CD14-positive monocyte (primary cell): ENCODE measurements at regions not wholly inside any gene's neighbourhood (a gene's known extent, or its start where the extent isn't known, plus 50 kb on each side); places are given as distances from the start of the nearest gene placed in this dataset.

Experiments
- DNase-seq, 3 donors: peaks; one replicate each; pipeline ENCODE4 v3.0.0-alpha.2; 2011 to 2022
- H2AFZ ChIP-seq: 2 replicates; pipeline ENCODE4 v1.6.0; 2012; ENCODE audit warnings: mild to moderate bottlenecking, low read depth, low read length, inconsistent platforms; ENCODE audit not compliant: insufficient read depth, poor library complexity, severe bottlenecking
- H3K27ac ChIP-seq, 2 donors: 1 replicate in 1 of 2; 2 replicates in 1 of 2; pipeline ENCODE4 v1.5.1; 2012 to 2013; ENCODE audit warnings: low read length in 2 of 2, control low read depth in 1 of 2, inconsistent platforms in 1 of 2, low read depth in 1 of 2, mild to moderate bottlenecking in 1 of 2
- H3K27me3 ChIP-seq, 2 donors: one replicate each; pipeline versions ENCODE4 v1.6.0 to v1.6.1; 2011 to 2013; ENCODE audit warnings: low read length in 2 of 2; ENCODE audit not compliant: control insufficient read depth in 2 of 2, insufficient read depth in 2 of 2
- H3K36me3 ChIP-seq, 2 donors: replicated peaks in 1 of 2; 1 replicate in 1 of 2; 2 replicates in 1 of 2; pipeline versions ENCODE4 v1.5.1 to v1.6.1; 2012 to 2013; ENCODE audit warnings: low read length in 2 of 2, control low read depth in 1 of 2, inconsistent platforms in 1 of 2, mild to moderate bottlenecking in 1 of 2; ENCODE audit not compliant: insufficient read depth in 2 of 2, control insufficient read depth in 1 of 2
- H3K4me1 ChIP-seq, 2 donors: 1 replicate in 1 of 2; 2 replicates in 1 of 2; pipeline versions ENCODE4 v1.5.1 to v1.6.1; 2012 to 2013; ENCODE audit warnings: low read length in 2 of 2, control low read depth in 1 of 2, inconsistent platforms in 1 of 2, mild to moderate bottlenecking in 1 of 2, moderate library complexity in 1 of 2; ENCODE audit not compliant: insufficient read depth in 2 of 2, control insufficient read depth in 1 of 2
- H3K4me2 ChIP-seq: replicated peaks from 2 replicates; pipeline ENCODE3; 2012; ENCODE audit warnings: low read length, moderate library complexity, mild to moderate bottlenecking; ENCODE audit not compliant: poor library complexity, severe bottlenecking; ENCODE audit errors: extremely low read depth
- H3K4me3 ChIP-seq, 3 experiments: fragments of 200-600 bp in 1 of 3; sonication (generic) in 1 of 3; replicated peaks in 1 of 3; 1 replicate in 2 of 3; 2 replicates in 1 of 3; pipeline ENCODE4 v1.5.1; 2011 to 2013; ENCODE audit warnings: low read length in 3 of 3, mild to moderate bottlenecking in 3 of 3, control low read depth in 2 of 3, low read depth in 2 of 3, inconsistent platforms in 1 of 3, moderate library complexity in 1 of 3
- H3K79me2 ChIP-seq: 2 replicates; pipeline ENCODE4 v1.6.0; 2012; ENCODE audit warnings: mild to moderate bottlenecking, control low read depth, inconsistent platforms, low read length, moderate library complexity; ENCODE audit not compliant: insufficient read depth
- H3K9ac ChIP-seq: 2 replicates; pipeline ENCODE4 v1.6.0; 2017; ENCODE audit warnings: low read length, mild to moderate bottlenecking; ENCODE audit not compliant: insufficient read depth, poor library complexity, severe bottlenecking
- H3K9me3 ChIP-seq, 2 donors: replicated peaks in 1 of 2; 1 replicate in 1 of 2; 2 replicates in 1 of 2; pipeline versions ENCODE4 v1.5.1 to v1.6.1; 2012 to 2013; ENCODE audit warnings: low read length in 2 of 2, control low read depth in 1 of 2; ENCODE audit not compliant: control insufficient read depth in 1 of 2, insufficient read depth in 1 of 2
- H4K20me1 ChIP-seq: 2 replicates; pipeline ENCODE4 v1.6.0; 2012; ENCODE audit warnings: mild to moderate bottlenecking, low read length, control low read depth, moderate library complexity; ENCODE audit not compliant: insufficient read depth
- H3K27ac Mint-ChIP-seq, 7 donors: one replicate each; pipeline ENCODE4 v1.8.0; 2020; ENCODE audit warnings: mild to moderate bottlenecking in 7 of 7, mixed read lengths in 7 of 7, moderate library complexity in 6 of 7, inconsistent platforms in 2 of 7
- H3K27me3 Mint-ChIP-seq, 3 donors: one replicate each; pipeline ENCODE4 v1.8.0; 2021 to 2022; ENCODE audit warnings: low read depth in 3 of 3, mild to moderate bottlenecking in 3 of 3, mixed read lengths in 3 of 3, moderate library complexity in 3 of 3, inconsistent platforms in 1 of 3
- H3K36me3 Mint-ChIP-seq, 2 donors: one replicate each; pipeline ENCODE4 v1.8.0; 2020; ENCODE audit warnings: mixed read lengths in 2 of 2, inconsistent platforms in 1 of 2, mild to moderate bottlenecking in 1 of 2
- H3K4me1 Mint-ChIP-seq: one replicate; pipeline ENCODE4 v1.8.0; 2020; ENCODE audit warnings: mild to moderate bottlenecking, mixed read lengths
- H3K4me3 Mint-ChIP-seq, 2 donors: one replicate each; pipeline ENCODE4 v1.8.0; 2020; ENCODE audit warnings: mild to moderate bottlenecking in 2 of 2, mixed read lengths in 2 of 2, moderate library complexity in 1 of 2
- H3K9me3 Mint-ChIP-seq, 7 donors: one replicate each; pipeline ENCODE4 v1.8.0; 2020 to 2022; ENCODE audit warnings: mixed read lengths in 7 of 7, mild to moderate bottlenecking in 6 of 7, moderate library complexity in 6 of 7, inconsistent platforms in 2 of 7
- CTCF ChIP-seq: fragments of 200-600 bp; IDR thresholded peaks from one replicate; pipeline ENCODE4 v1.8.0; 2022; ENCODE audit warnings: antibody characterized with exemption, mild to moderate bottlenecking
- WGBS: methylation state at CpG from one replicate; pipeline ENCODE4 v1.1.5; 2013; ENCODE audit warnings: missing lambda C conversion rate; ENCODE audit not compliant: insufficient coverage; 5-methylcytosine and 5-hydroxymethylcytosine counted together
- intact Hi-C, 2 donors: fragments of 100-400 bp; cut with micrococcal nuclease; formaldehyde crosslinking; loops; one replicate each; pipeline versions ENCODE4 v1.15.0 to v1.15.1; 2023

GRCh38 chr13:108087810-108088209, 127.5 kb downstream of the LIG4 start:
- Histone ChIP-seq H3K9me3 (no peaks in the 10 kb centered on the region), H3K4me2 (no peak overlapping the region), H3K4me3 (no peak overlapping the region), H3K27me3 (no peaks in the 10 kb centered on the region), H3K9ac (no peak overlapping the region), H3K36me3 (no peaks in the 10 kb centered on the region), H2AFZ (no peak overlapping the region), H3K4me1 (no peaks in the 10 kb centered on the region), H3K27ac (no peak overlapping the region), H4K20me1 (no peaks in the 10 kb centered on the region), H3K79me2 (no peaks in the 10 kb centered on the region)
- H3K27me3 Mint-ChIP-seq, result no peaks in the 10 kb centered on the region
- no peaks in the 10 kb centered on the region for H3K4me1 Mint-ChIP-seq
- DNase-seq, result no peak
- no peak overlapping the region for H3K27ac Mint-ChIP-seq
- intact Hi-C loops, result no loop called here
- H3K36me3 Mint-ChIP-seq, result no peaks in the 10 kb centered on the region
- H3K9me3 Mint-ChIP-seq, result peaks cover 0 to 4% (median 0%) of the 10 kb centered on the region in 7 donors
- no peak overlapping the region for H3K4me3 Mint-ChIP-seq
- no CpG with 5 or more reads among the region's 3 CpGs for WGBS
- no peak for TF ChIP-seq CTCF

- no peak overlapping the region for H3K27ac ChIP-seq
- no peaks in the 10 kb centered on the region for H3K27me3 ChIP-seq
- no peak for DNase-seq
- no peaks in the 10 kb centered on the region for H3K4me1 Mint-ChIP-seq
- no peaks in the 10 kb centered on the region for H3K9me3 ChIP-seq
- no peaks in the 10 kb centered on the region for H3K36me3 ChIP-seq
- no peak overlapping the region for H3K9ac ChIP-seq
- H4K20me1 ChIP-seq, result no peaks in the 10 kb centered on the region
- no peak overlapping the region for H2AFZ ChIP-seq
- no peaks in the 10 kb centered on the region for H3K79me2 ChIP-seq
- 65% methylated on average over 2 of the region's 2 CpGs for WGBS
- intact Hi-C loops, result no loop called here
- no peaks in the 10 kb centered on the region for H3K4me1 ChIP-seq
- H3K27ac Mint-ChIP-seq, result no peak overlapping the region
- no peak overlapping the region for H3K4me3 Mint-ChIP-seq
- H3K27me3 Mint-ChIP-seq, result peaks cover 0 to 2% (median 0%) of the 10 kb centered on the region in 3 donors
- TF ChIP-seq CTCF, result no peak
- H3K36me3 Mint-ChIP-seq, result no peaks in the 10 kb centered on the region
- H3K4me2 ChIP-seq, result no peak overlapping the region
- peaks cover 0 to 8% (median 0%) of the 10 kb centered on the region in 7 donors for H3K9me3 Mint-ChIP-seq
- H3K4me3 ChIP-seq, result no peak overlapping the region
These were observed 128.7 kb downstream of the LIG4 start for GRCh38 chr13:108086678-108087077.
